ENCODE measurements at regions not wholly inside any gene's neighbourhood (a gene's known extent, or its start where the extent isn't known, plus 50 kb on each side); places are given as distances from the start of the nearest gene placed in this dataset.

GRCh38 chr21:23890652-23891051 is 1716.6 kb downstream of the MRPL39 start:
- Mint-ChIP-seq H3K9me3 (ENCODE audit: low read depth, unreplicated experiment) (peaks cover 5% of the 10 kb centered on the region), H3K4me3 (ENCODE audit: low read depth, unreplicated experiment) (no peak overlapping the region), H3K4me1 (ENCODE audit: low read depth, unreplicated experiment) (no peaks in the 10 kb centered on the region), H3K27ac (ENCODE audit: unreplicated experiment) (no peak overlapping the region), H3K27me3 (ENCODE audit: unreplicated experiment) (no peaks in the 10 kb centered on the region), H3K36me3 (ENCODE audit: insufficient read depth, unreplicated experiment) (no peaks in the 10 kb centered on the region)
- DNase-seq, result no peak
- intact Hi-C loops (cut with micrococcal nuclease; ENCODE audit: unreplicated experiment), result no loop called here
- no TSS peak for BruUV-seq (replicated peaks)
- CTCF ChIA-PET, result no interaction called here
- no peak for TF ChIP-seq CTCF (IDR thresholded peaks at IDR 0.05; ENCODE audit: unreplicated experiment)

GRCh38 chr21:23887725-23888306 is 1719.5 kb downstream of the MRPL39 start:
- Mint-ChIP-seq H3K4me3 (ENCODE audit: low read depth, unreplicated experiment) (no peak overlapping the region), H3K9me3 (ENCODE audit: low read depth, unreplicated experiment) (peaks cover 5% of the 10 kb centered on the region), H3K4me1 (ENCODE audit: low read depth, unreplicated experiment) (no peaks in the 10 kb centered on the region), H3K27ac (ENCODE audit: unreplicated experiment) (no peak overlapping the region), H3K27me3 (ENCODE audit: unreplicated experiment) (no peaks in the 10 kb centered on the region), H3K36me3 (ENCODE audit: insufficient read depth, unreplicated experiment) (no peaks in the 10 kb centered on the region)
- TF ChIP-seq CTCF (IDR thresholded peaks at IDR 0.05; ENCODE audit: unreplicated experiment), result no peak
- BruUV-seq (replicated peaks), result no TSS peak
- intact Hi-C loops (cut with micrococcal nuclease; ENCODE audit: unreplicated experiment), result no loop called here
- CTCF ChIA-PET, result no interaction called here
- no peak for DNase-seq

GRCh38 chr21:23886828-23887724 is 1720.2 kb downstream of the MRPL39 start:
- H3K27ac Mint-ChIP-seq (ENCODE audit: unreplicated experiment), result no peak overlapping the region
- no TSS peak for BruUV-seq (replicated peaks)
- peaks cover 5% of the 10 kb centered on the region for H3K9me3 Mint-ChIP-seq (ENCODE audit: low read depth, unreplicated experiment)
- no peak for DNase-seq
- CTCF ChIA-PET, result no interaction called here
- intact Hi-C loops (cut with micrococcal nuclease; ENCODE audit: unreplicated experiment), result no loop called here
- H3K27me3 Mint-ChIP-seq (ENCODE audit: unreplicated experiment), result no peaks in the 10 kb centered on the region
- H3K4me1 Mint-ChIP-seq (ENCODE audit: low read depth, unreplicated experiment), result no peaks in the 10 kb centered on the region
- H3K36me3 Mint-ChIP-seq (ENCODE audit: insufficient read depth, unreplicated experiment), result no peaks in the 10 kb centered on the region
- TF ChIP-seq CTCF (IDR thresholded peaks at IDR 0.05; ENCODE audit: unreplicated experiment), result no peak
- H3K4me3 Mint-ChIP-seq (ENCODE audit: low read depth, unreplicated experiment), result no peak overlapping the region

GRCh38 chr21:23881783-23882182 is 1725.5 kb downstream of the MRPL39 start:
- Mint-ChIP-seq H3K27me3 (ENCODE audit: unreplicated experiment) (no peaks in the 10 kb centered on the region), H3K27ac (ENCODE audit: unreplicated experiment) (no peak overlapping the region), H3K4me3 (ENCODE audit: low read depth, unreplicated experiment) (no peak overlapping the region), H3K36me3 (ENCODE audit: insufficient read depth, unreplicated experiment) (no peaks in the 10 kb centered on the region), H3K4me1 (ENCODE audit: low read depth, unreplicated experiment) (no peaks in the 10 kb centered on the region), H3K9me3 (ENCODE audit: low read depth, unreplicated experiment) (peaks cover 2% of the 10 kb centered on the region)
- no peak for DNase-seq
- no TSS peak for BruUV-seq (replicated peaks)
- CTCF ChIA-PET, result no interaction called here
- no peak for TF ChIP-seq CTCF (IDR thresholded peaks at IDR 0.05; ENCODE audit: unreplicated experiment)
- intact Hi-C loops (cut with micrococcal nuclease; ENCODE audit: unreplicated experiment), result no loop called here

All from Calu3 (cell line).